Adipocyte (in vitro differentiated cells): ENCODE measurements at regions not wholly inside any gene's neighbourhood (a gene's known extent, or its start where the extent isn't known, plus 50 kb on each side); places are given as distances from the start of the nearest gene placed in this dataset.
"Not testable (repeated sequence)": the region's sequence is repeated elsewhere in the genome, so short reads cannot be mapped to it uniquely, and the experiment has no call there.

Experiments used
- DNase-seq: peaks from one replicate; pipeline ENCODE4 v3.0.0-alpha.2; 2015; ENCODE audit warnings: low read depth
- H3K27me3 ChIP-seq: replicated peaks from 2 replicates; pipeline ENCODE4 v1.7.0; 2013; ENCODE audit warnings: mild to moderate bottlenecking, low read length, moderate library complexity; ENCODE audit not compliant: control insufficient read depth, insufficient read depth
- H3K36me3 ChIP-seq: 2 replicates; pipeline ENCODE4 v1.7.0; 2013; ENCODE audit warnings: low read length, mild to moderate bottlenecking, moderate library complexity; ENCODE audit not compliant: control insufficient read depth, insufficient read depth, severe bottlenecking
- H3K4me1 ChIP-seq: 2 replicates; pipeline ENCODE4 v1.7.0; 2013; ENCODE audit warnings: mild to moderate bottlenecking, low read length, moderate library complexity; ENCODE audit not compliant: control insufficient read depth, insufficient read depth
- H3K4me3 ChIP-seq: 2 replicates; pipeline ENCODE4 v1.7.0; 2013; ENCODE audit warnings: mild to moderate bottlenecking, low read length, moderate library complexity
- H3K9ac ChIP-seq: 2 replicates; pipeline ENCODE4 v1.7.0; 2013; ENCODE audit warnings: mild to moderate bottlenecking, low read length, moderate library complexity
- H3K9me3 ChIP-seq: 2 replicates; pipeline ENCODE4 v1.7.0; 2013; ENCODE audit warnings: mild to moderate bottlenecking, low read length, moderate library complexity; ENCODE audit not compliant: control insufficient read depth

DNA sequence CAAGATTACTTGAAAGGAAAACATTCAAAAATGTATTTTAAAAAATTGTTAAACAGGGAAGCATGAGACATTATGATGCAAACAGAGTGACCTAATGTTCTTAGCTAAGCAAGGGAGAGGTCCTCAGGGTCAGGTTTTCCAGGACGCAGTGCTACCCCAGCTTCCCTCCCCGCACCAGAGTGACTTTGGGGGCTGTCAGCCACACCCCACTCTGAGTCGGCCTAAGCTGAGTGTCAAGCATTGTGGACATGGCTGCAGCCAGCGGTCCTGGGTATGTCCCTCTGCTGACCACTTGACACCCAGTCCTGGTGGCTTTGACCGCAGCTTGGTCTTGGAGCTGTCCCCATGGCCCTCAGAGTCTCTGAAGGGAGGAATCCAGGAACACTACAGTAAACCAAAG is 54.9 kb upstream of the CD93 start:
- no peaks in the 10 kb centered on the region for H3K36me3 ChIP-seq
- peaks cover 41% of the 10 kb centered on the region for H3K4me1 ChIP-seq
- H3K4me3 ChIP-seq: no peak overlapping the region
- no peak for DNase-seq
- H3K27me3 ChIP-seq: no peaks in the 10 kb centered on the region
- no peaks in the 10 kb centered on the region for H3K9me3 ChIP-seq
- no peak overlapping the region for H3K9ac ChIP-seq

DNA sequence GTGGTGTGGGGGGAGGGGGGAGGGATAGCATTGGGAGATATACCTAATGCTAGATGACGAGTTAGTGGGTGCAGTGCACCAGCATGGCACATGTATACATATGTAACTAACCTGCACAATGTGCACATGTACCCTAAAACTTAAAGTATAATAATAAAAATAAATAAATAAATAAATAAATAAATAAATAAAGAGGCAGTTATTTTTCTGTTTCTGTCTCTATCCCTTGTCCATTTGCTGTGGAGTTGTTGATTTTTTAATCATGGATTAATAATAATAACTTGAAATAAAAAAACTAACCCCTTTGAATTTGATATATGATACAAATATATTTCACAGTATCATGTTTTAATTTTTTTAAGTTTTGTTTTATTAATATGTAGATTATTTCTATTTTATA is 53.9 kb upstream of the CD93 start:
- peaks cover 31% of the 10 kb centered on the region for H3K4me1 ChIP-seq
- DNase-seq, H3K27me3 ChIP-seq, H3K9me3 ChIP-seq, H3K4me3 ChIP-seq, H3K9ac ChIP-seq, H3K36me3 ChIP-seq: not testable (repeated sequence)

DNA sequence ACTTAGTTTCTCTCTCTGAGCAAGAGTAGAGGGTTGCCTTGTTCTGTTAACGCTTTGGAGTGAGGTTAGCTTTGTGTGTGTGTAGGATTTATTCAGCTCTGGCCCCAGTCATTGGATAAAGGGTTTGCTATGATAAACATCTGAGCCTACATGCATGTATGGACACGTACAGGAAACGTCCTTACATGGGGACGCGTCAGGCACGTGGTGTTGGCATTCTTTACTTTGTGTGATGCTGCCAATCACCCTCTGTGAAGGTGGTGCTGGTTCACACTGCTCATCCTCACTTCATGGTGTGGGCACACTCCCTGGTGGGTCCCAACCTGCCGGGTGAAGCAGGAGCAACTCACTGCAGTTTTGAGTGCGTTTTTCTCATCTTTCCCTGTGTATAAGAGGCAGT is 53.4 kb upstream of the CD93 start:
- DNase-seq: no peak
- Histone ChIP-seq H3K27me3 (no peaks in the 10 kb centered on the region), H3K4me1 (peaks cover 26% of the 10 kb centered on the region), H3K36me3 (no peaks in the 10 kb centered on the region), H3K9ac (no peak overlapping the region), H3K9me3 (no peaks in the 10 kb centered on the region), H3K4me3 (no peak overlapping the region)

DNA sequence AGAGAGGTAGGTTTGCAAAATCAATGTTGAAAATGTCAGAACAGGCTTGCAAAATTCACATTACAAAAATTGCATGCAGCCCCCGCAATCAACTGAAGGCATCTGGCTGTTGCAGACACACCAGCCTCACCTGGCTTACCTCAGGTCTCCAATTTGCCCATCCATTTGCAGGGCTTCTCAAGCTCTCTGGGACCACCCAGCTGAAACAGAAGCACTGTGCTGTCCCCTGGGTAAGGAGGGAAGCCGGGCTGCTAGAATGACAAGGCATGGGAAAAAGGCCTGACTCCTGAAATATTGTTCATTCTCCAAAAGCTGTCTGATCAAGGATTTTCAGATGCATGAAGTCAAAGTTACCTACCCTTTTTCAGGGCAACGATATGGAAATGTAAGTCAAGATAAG is 52.6 kb upstream of the CD93 start:
- H3K36me3 ChIP-seq: no peaks in the 10 kb centered on the region
- no peak for DNase-seq
- no peaks in the 10 kb centered on the region for H3K9me3 ChIP-seq
- H3K27me3 ChIP-seq: no peaks in the 10 kb centered on the region
- no peak overlapping the region for H3K9ac ChIP-seq
- peaks cover 18% of the 10 kb centered on the region for H3K4me1 ChIP-seq
- H3K4me3 ChIP-seq: no peak overlapping the region

DNA sequence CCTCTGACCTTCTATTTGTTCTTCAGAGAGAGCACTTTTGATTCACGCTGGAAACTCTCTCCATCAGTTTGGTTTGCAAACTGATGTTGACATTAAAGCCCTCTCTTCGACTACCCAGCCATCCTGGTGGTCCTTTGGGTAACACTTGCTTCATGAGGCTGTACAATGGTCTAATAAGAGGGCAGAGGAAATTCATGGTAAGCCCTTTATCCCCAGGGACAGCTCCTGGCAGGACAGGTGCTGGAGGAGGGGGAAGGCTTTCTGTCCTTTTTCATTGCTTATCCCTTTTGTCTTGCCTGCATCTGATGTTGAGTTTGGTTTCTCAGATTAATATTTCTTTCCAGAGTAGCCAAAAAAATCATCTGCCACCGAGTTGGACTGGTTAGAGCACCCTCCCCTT is 52.1 kb upstream of the CD93 start:
- no peak overlapping the region for H3K9ac ChIP-seq
- H3K9me3 ChIP-seq: no peaks in the 10 kb centered on the region
- no peaks in the 10 kb centered on the region for H3K36me3 ChIP-seq
- peaks cover 14% of the 10 kb centered on the region for H3K4me1 ChIP-seq
- no peaks in the 10 kb centered on the region for H3K27me3 ChIP-seq
- no peak overlapping the region for H3K4me3 ChIP-seq
- no peak for DNase-seq

DNA sequence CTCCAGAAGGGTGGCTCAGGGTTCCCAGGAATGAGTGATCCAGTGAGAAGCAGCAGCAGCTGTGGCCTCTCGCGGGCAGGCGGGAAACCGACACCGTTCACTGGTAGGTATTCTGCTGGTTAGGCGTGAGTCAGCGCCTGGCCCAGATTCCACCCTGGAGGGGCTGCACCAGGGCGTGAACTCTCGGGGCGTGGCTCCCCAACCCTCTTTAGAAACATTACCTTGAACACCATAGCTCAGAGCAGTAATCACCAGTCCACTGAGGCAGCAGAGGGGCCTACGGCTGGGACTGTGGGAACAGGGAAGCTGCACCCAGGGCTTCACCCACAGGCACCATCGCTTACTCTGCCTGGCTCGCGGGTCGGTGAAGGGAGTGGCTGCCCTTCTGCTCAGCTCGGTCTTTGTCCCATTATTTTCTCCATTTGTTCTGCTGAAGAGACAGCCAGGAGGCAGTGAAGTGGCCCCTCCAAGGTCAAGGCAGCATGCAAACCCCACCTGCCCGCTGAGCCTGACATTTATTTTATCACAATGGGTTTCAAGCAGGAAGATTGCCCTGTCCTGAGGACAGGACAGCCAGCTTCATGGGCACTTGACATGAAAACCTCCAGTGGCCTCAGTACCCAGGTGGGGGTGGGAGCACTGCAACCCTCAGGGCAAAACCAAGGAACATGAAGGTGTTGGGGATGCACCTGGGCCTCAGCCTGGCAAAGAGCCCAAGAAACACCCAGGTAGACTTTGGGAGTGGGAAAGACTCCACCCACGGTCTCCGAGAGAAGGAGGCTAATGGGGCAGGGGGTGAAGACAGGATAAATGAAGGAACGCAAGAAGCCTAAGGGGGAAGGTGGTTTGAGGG is 51.0 kb upstream of the CD93 start:
- no peak overlapping the region for H3K9ac ChIP-seq
- H3K9me3 ChIP-seq: no peaks in the 10 kb centered on the region
- H3K4me3 ChIP-seq: no peak overlapping the region
- H3K27me3 ChIP-seq: no peaks in the 10 kb centered on the region
- no peaks in the 10 kb centered on the region for H3K36me3 ChIP-seq
- peaks cover 14% of the 10 kb centered on the region for H3K4me1 ChIP-seq
- DNase-seq: no peak

DNA sequence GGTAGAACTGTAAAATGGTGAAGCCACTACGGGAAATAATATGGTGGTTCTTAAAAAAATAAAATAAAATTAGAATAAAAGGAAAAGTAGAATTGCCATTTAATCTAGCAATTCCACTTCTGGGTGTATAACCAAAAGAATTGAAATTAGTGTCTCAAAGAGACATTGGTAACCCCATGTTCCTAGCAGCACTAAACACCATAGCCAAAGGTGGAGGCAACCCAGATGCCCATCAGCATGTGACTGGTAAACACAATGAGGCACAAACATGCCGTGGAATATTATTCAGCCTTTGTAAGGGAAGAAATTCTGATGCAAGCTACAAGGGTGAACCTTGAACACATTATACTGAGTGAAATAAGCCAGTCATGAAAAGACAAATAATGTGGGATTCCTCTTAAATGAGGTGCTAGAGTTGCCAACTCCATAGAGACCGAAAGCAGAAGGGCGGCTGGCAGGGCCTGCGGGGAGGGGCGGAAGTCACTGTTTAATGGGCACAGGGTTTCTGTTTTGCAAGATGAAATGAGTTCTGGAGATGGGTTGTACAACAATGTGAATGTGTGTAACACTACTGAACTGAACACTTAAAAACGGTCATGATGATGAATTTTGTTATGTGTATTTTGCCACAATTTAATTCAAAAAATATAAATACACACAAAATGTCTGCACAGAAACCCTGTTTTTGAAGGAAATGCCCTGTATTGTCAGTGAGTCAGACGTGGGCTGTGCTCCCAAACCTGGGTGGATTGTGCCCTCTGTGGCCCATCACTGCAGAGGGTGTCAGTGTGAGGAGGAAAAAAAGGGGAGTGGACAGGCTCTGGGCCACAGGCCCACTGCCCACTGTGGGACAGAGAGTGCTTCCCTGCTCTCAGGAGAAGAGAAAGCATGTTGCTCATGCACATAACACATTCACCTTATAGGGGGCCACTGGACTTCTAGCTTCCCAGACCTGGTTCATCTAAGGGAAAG is 49.6 kb upstream of the CD93 start:
- no peak for DNase-seq
- H3K27me3 ChIP-seq: no peaks in the 10 kb centered on the region
- H3K36me3 ChIP-seq: no peaks in the 10 kb centered on the region
- no peaks in the 10 kb centered on the region for H3K9me3 ChIP-seq
- H3K9ac ChIP-seq: no peak overlapping the region
- H3K4me3 ChIP-seq: no peak overlapping the region
- peaks cover 19% of the 10 kb centered on the region for H3K4me1 ChIP-seq
